GM19438 (cell line): ENCODE measurements at regions not wholly inside any gene's neighbourhood (a gene's known extent, or its start where the extent isn't known, plus 50 kb on each side); places are given as distances from the start of the nearest gene placed in this dataset.

Experiments used
- ATAC-seq: cut with Tn5 transposase; IDR thresholded peaks from one replicate; pipeline ENCODE4 v1.9.1; 2021; ENCODE audit warnings: low read depth; ENCODE audit not compliant: unreplicated experiment

DNA sequence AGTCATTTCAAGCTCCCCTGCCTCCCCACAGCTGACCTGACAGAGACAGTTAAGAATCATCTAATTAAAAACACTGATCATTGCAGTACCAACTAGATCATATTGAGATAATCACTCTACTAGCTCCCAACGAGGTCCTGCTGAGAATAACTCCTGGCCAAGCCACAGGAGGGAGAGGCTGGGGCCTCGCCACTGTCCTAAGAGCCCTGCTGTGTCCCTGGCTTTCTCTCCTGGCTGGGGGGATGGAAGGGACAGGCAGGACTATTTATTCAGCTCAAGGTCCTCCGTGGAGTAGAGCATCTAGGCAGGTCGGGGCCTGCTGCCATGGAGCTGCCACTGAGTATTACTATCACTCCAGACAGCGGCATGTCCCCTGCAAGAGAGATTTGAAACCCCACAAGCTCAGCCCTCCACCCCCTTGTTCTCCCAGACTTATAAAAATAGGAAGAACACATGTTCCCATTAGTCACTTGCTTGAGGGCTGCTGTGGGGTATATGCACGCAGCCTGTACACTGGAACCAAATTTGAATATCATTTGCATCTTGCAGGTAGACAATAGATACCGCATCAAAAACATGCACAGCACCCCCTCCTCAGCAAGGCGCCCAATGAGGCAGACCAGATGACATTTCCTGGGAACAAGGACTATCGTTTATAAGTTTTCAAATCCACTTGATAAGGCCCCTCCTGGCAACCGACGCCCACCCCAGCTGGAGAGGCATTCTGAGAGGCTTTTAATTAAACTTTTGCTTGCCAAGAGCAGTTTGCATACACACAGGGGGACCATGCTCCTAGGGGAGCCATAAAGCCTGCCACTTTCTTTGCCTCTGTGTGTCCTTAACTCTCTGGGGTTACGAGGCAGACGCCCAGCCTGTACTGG lies 385.2 kb upstream of the ZFHX3 start:
- ATAC-seq: no peak

GRCh38 chr16:73430138-73430537 lies 382.2 kb upstream of the ZFHX3 start:
- no peak for ATAC-seq

- no peak for ATAC-seq
Observed at GRCh38 chr16:73428121-73428520, 380.2 kb upstream of the ZFHX3 start.

GRCh38 chr16:73427164-73427563 lies 379.2 kb upstream of the ZFHX3 start:
- no peak for ATAC-seq

- ATAC-seq: no peak
Observed at GRCh38 chr16:73426433-73427160, 378.7 kb upstream of the ZFHX3 start.

GRCh38 chr16:73420676-73421075 lies 372.7 kb upstream of the ZFHX3 start:
- ATAC-seq: no peak

- ATAC-seq: no peak
Observed at GRCh38 chr16:73420244-73420643, 372.3 kb upstream of the ZFHX3 start.

DNA sequence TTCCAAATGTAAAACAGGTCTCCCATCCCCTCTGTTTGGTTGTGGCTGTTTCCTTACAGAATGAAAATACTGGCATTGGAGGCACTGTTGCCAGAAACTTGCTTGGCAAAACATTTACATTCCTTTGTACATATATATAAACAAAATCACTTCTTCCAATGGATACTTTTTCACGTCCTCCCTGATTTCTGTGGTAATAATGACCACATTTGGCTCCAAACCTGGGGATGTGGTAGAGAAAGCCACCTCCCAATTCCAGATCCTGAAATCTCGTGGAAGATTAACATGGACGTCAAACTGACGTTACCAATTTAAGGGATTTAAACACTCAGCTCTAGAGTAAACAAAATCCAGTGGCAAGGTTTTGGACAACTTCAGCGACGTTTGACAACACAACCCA lies 370.8 kb upstream of the ZFHX3 start:
- ATAC-seq: no peak

DNA sequence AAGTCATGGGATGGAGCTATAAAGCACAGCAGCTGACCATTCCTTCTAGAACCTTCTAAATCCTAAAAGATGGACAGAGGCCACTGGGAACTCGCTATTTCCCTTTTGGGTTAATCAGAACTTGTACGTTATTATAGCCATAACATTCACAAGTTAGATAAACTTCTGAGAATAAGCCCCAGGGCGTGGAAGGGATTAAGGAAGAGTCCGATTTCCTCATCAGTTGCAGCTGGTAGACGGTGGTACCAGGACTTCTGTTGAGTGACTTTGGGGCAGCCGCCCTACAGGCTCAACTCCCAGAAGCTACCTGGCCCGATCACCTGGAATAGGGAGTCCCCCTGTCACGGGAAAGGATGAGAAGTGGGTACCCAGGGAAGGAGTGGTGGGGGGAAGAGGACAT lies 370.1 kb upstream of the ZFHX3 start:
- no peak for ATAC-seq

- no peak for ATAC-seq
Observed at GRCh38 chr16:73415286-73415685, 367.4 kb upstream of the ZFHX3 start.

DNA sequence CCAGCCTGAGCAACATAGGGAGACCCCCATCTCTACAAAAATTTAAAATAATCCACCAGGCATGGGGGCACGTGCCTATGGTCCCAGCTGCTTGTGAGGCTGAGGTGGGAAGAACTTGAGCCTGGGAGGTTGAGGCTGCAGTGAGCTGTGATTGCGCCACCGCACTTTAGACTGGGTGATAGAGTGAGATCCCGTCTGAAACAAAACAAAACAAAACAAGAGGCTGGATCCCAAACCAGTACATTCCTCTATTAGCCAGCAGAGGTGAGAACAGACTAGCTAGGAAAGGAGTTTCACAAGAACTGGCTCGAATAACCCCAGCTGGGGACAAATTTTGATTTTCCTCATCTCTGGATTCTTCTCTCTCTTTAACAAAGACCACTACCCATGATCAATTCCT lies 366.7 kb upstream of the ZFHX3 start:
- no peak for ATAC-seq

DNA sequence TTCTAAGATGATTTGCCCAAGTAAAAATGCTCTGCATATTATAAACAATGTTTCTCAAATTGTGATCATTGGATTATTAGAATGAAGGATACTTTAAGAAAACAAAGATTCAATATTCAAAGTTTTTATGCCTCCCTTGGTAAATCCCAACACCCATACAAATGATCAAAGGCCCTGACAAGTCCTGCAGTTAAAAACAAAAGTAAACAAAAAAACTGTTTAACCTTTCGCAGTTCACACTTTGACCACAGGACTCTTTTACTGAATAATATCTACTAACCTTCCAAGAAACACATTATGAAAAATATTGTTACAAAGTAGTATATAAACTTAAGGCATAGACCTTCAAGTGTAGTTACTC lies 365.9 kb upstream of the ZFHX3 start:
- ATAC-seq: no peak

- no peak for ATAC-seq
Observed at GRCh38 chr16:73413091-73413829, 365.3 kb upstream of the ZFHX3 start.

- no peak for ATAC-seq
Observed at GRCh38 chr16:73412416-73412815, 364.5 kb upstream of the ZFHX3 start.

GRCh38 chr16:73408716-73409115 lies 360.8 kb upstream of the ZFHX3 start:
- ATAC-seq: no peak

DNA sequence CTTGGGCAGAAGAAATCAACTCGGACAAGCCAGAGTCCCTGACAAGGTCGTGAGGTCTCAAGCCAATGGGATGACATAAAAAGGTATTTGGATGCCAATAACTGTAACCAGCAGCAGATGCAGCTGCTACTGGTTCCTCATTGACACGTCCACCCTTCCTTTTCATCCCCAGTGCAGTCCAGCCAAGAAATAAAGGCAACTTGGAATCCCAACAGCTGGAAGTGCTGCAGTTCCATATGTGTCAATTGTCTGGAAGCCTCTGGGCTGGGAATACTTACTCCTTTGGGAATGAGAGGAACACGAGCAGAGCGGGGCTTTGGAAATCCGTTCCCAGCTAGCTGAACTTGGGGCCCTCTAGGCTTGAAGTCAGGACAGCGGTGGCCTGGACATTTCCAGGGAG lies 360.4 kb upstream of the ZFHX3 start:
- no peak for ATAC-seq

- ATAC-seq: no peak
Observed at GRCh38 chr16:73405851-73406250, 357.9 kb upstream of the ZFHX3 start.

DNA sequence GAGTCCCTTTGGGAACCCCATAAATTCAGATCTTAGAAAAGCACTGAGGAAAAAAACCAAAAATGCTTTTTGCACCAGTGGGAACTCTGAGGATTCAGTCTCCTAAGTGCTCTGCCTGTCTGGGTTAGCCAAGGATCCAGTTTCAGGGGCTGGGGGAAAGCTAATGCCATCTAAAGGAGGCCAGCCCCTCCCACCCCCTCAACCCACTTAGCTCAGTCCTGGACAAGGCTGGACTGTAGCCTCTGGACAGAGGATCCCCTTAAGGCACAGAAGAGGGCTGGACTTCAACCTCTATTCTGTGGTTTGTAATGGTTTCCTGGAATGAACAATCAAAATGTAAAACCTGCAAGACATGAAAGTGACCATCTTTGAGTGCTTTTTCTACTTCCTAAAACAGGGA lies 356.1 kb upstream of the ZFHX3 start:
- ATAC-seq: no peak

DNA sequence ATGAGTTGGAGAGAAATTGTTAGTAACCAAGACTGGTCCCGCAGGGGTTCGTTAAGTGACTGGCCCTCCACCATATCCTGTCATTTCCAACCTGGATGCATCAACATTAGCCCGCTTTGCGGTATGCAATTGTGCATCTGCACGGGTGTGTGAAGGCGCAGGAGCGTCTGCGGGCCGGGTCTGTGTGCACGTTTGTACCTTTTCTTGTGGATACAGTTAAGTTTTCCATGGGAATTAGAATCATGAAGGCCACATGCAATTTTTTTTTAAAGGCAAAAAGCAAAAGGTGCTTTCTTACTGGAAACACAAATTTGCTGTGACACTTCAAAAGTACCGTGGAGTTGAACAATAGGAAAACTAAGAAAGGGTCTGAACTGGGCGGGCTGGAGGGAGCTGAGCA lies 355.4 kb upstream of the ZFHX3 start:
- no peak for ATAC-seq

- ATAC-seq: no peak
Observed at GRCh38 chr16:73400951-73401350, 353.0 kb upstream of the ZFHX3 start.

DNA sequence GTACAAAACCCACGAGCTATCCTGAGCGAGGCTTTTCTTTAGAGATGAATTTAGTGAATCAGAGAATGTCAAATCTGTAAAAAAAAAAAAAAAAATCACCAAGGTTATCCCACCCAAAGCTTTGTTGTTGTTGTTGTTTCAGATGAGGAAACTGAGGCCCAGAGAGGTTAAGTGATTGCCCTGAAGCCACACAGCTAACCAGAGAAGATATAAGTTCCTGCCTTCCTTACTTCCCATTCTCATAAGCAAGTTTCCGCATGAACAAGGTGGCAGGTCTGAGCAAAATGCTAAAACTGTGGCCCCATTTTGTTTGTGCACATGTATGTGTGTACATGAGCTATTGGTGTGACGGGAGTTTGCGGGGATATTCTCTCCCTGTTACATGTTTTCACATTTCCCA lies 352.1 kb upstream of the ZFHX3 start:
- ATAC-seq: no peak
